DND-41 (cell line): ENCODE measurements at regions not wholly inside any gene's neighbourhood (a gene's known extent, or its start where the extent isn't known, plus 50 kb on each side); places are given as distances from the start of the nearest gene placed in this dataset.

ENCODE experiments used
- ATAC-seq: fragments of 200-7000 bp; cut with Tn5 transposase; 3 replicates; pipeline ENCODE4 v1.9.1; 2021; ENCODE audit warnings: low read depth; ENCODE audit not compliant: insufficient read depth
- DNase-seq: peaks from one replicate; pipeline ENCODE4 v3.0.0-alpha.2; 2020
- H2AFZ ChIP-seq: 2 replicates; pipeline ENCODE4 v1.6.0; 2012; ENCODE audit warnings: low read depth, low read length
- H3K27ac ChIP-seq: 2 replicates; pipeline ENCODE4 v1.5.1; 2012; ENCODE audit warnings: low read length, inconsistent platforms
- H3K27me3 ChIP-seq: fragments of 200-600 bp; sonication (generic); 2 replicates; pipeline ENCODE4 v1.6.0; 2012; ENCODE audit warnings: low read length, mild to moderate bottlenecking, inconsistent platforms; ENCODE audit not compliant: insufficient read depth, poor library complexity
- H3K36me3 ChIP-seq: 2 replicates; pipeline ENCODE4 v1.5.1; 2012; ENCODE audit warnings: low read length, inconsistent platforms; ENCODE audit not compliant: insufficient read depth
- H3K4me1 ChIP-seq: 2 replicates; pipeline ENCODE4 v1.5.1; 2012; ENCODE audit warnings: mild to moderate bottlenecking, low read length; ENCODE audit not compliant: insufficient read depth
- H3K4me2 ChIP-seq: 2 replicates; pipeline ENCODE4 v1.6.0; 2012; ENCODE audit warnings: mild to moderate bottlenecking, moderate library complexity, low read length, inconsistent platforms; ENCODE audit not compliant: insufficient read depth
- H3K4me3 ChIP-seq, 2 experiments: fragments of 200-600 bp in 1 of 2; shearing (Covaris generic) in 1 of 2; 2 replicates each; pipeline ENCODE4 v1.5.1; 2012 to 2016; ENCODE audit warnings: inconsistent platforms in 2 of 2, low read length in 2 of 2, mild to moderate bottlenecking in 2 of 2, low read depth in 1 of 2, moderate library complexity in 1 of 2
- H3K79me2 ChIP-seq: 2 replicates; pipeline ENCODE4 v1.6.0; 2012; ENCODE audit warnings: low read length, inconsistent platforms; ENCODE audit not compliant: insufficient read depth
- H3K9ac ChIP-seq: 2 replicates; pipeline ENCODE4 v1.6.0; 2012; ENCODE audit warnings: low read depth, mild to moderate bottlenecking, inconsistent platforms, low read length, moderate library complexity
- H3K9me3 ChIP-seq: 2 replicates; pipeline ENCODE4 v1.5.1; 2012; ENCODE audit warnings: low read length, moderate library complexity, mild to moderate bottlenecking, inconsistent platforms; ENCODE audit not compliant: insufficient read depth, severe bottlenecking
- H4K20me1 ChIP-seq: 2 replicates; pipeline ENCODE4 v1.6.0; 2012; ENCODE audit warnings: low read length; ENCODE audit not compliant: insufficient read depth
- EZH2 ChIP-seq: IDR thresholded peaks from 3 replicates; pipeline ENCODE4 v1.6.1; 2012; ENCODE audit warnings: borderline replicate concordance, low read depth, mild to moderate bottlenecking, moderate library complexity, low read length, inconsistent platforms; ENCODE audit not compliant: severe bottlenecking
- TF ChIP-seq, protein P1 (sequence below): IDR thresholded peaks from 2 replicates; pipeline ENCODE4 v1.5.1; 2012; ENCODE audit warnings: borderline replicate concordance, low read length, moderate library complexity, mild to moderate bottlenecking; ENCODE audit not compliant: poor library complexity, severe bottlenecking; ENCODE audit errors: extremely low read depth

DNA sequence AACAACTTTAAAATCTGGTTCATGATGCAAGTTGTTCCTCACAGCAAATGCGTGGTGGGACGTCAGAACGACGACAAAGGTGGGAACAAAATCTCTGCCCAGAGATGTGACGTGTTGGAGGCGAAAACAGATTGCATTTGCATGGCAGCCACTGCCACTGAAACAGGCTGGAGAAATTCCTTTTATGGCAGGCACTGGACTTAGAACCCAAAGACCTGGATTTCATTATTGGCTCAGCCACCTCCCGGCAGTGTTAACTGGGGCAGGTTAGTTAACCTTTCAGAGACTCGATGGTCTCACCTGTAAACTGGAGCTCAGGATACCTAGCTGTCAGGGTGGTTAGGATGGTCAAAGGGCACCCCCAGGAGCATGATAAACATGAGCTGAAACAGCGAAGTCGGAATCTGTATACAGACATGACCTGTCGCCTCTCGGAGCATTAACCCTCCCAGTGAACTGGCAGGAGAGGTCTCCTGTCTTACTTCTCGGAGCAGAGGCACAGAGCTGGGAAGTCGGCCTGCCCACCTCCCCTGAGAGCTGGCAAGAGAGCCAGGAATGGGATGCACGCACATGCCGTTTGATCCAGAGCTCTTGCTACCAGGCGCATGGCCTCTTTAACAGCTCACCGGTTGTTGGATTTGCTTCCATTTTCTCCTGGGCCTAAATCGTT is 59.2 kb upstream of the TARBP1 start:
- Histone ChIP-seq H4K20me1 (no peaks in the 10 kb centered on the region), H3K27me3 (no peaks in the 10 kb centered on the region), H3K9me3 (no peaks in the 10 kb centered on the region), H3K79me2 (no peaks in the 10 kb centered on the region), H3K27ac (no peak overlapping the region), H3K4me2 (no peak overlapping the region), H3K36me3 (no peaks in the 10 kb centered on the region), H3K4me3 (no peak overlapping the region), H3K9ac (no peak overlapping the region), H3K4me1 (peaks cover 3% of the 10 kb centered on the region), H2AFZ (no peak overlapping the region)
- TF ChIP-seq EZH2 = no peak
- TF ChIP-seq, protein P1, sequence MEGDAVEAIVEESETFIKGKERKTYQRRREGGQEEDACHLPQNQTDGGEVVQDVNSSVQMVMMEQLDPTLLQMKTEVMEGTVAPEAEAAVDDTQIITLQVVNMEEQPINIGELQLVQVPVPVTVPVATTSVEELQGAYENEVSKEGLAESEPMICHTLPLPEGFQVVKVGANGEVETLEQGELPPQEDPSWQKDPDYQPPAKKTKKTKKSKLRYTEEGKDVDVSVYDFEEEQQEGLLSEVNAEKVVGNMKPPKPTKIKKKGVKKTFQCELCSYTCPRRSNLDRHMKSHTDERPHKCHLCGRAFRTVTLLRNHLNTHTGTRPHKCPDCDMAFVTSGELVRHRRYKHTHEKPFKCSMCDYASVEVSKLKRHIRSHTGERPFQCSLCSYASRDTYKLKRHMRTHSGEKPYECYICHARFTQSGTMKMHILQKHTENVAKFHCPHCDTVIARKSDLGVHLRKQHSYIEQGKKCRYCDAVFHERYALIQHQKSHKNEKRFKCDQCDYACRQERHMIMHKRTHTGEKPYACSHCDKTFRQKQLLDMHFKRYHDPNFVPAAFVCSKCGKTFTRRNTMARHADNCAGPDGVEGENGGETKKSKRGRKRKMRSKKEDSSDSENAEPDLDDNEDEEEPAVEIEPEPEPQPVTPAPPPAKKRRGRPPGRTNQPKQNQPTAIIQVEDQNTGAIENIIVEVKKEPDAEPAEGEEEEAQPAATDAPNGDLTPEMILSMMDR = no peak
- DNase-seq = no peak
- no peak for ATAC-seq

DNA sequence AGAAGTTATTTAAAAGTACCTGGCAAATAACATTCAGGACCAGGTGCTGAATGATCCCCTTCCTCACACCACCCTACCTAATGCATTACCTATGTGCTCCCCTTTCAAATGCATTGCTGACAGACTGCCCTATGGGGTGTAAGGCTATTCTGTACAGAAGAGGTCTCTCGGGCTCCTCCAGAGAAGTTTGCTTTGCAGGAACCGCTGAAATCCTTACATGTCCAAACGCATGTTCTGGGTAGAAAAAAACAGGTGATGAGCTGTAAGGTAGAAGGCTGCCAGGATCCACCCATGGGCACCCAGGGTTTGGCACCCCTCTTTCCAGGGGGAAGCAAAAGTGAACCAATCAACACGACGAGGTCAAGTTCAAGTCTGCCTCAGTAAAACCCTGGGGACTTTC is 58.3 kb upstream of the TARBP1 start:
- H3K27me3 ChIP-seq = no peaks in the 10 kb centered on the region
- no peak overlapping the region for H3K9ac ChIP-seq
- H4K20me1 ChIP-seq = no peaks in the 10 kb centered on the region
- no peaks in the 10 kb centered on the region for H3K36me3 ChIP-seq
- TF ChIP-seq, protein P1 = no peak
- TF ChIP-seq EZH2 = no peak
- H3K4me3 ChIP-seq = no peak overlapping the region
- H2AFZ ChIP-seq = no peak overlapping the region
- DNase-seq = no peak
- H3K79me2 ChIP-seq = no peaks in the 10 kb centered on the region
- H3K27ac ChIP-seq = no peak overlapping the region
- H3K4me2 ChIP-seq = no peak overlapping the region
- ATAC-seq = no peak
- no peaks in the 10 kb centered on the region for H3K4me1 ChIP-seq
- no peaks in the 10 kb centered on the region for H3K9me3 ChIP-seq

DNA sequence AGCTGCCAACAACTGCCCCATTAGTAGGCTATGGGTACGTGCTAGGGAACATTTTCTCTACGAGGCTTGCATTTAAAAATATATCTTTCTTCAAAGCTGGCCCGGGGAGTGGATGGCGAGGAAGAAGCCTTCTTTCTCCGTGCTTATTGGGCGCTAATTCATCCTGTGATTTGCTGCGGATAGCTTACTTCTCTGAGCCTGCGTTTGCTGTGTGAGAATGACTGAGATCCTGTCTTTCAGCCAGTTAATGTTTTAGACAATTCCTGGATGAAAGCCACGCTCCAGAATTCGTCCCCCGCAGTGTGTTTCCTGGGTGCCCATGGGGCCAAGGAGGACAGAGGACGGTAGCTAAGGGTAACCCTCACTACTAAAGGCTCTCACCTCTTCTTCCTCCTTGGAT is 57.8 kb upstream of the TARBP1 start:
- no peak for ATAC-seq
- Histone ChIP-seq H3K9ac (no peak overlapping the region), H3K4me2 (no peak overlapping the region), H3K79me2 (no peaks in the 10 kb centered on the region), H4K20me1 (no peaks in the 10 kb centered on the region), H3K4me1 (no peaks in the 10 kb centered on the region), H3K4me3 (no peak overlapping the region), H3K36me3 (no peaks in the 10 kb centered on the region), H3K27me3 (no peaks in the 10 kb centered on the region), H3K27ac (no peak overlapping the region), H3K9me3 (no peaks in the 10 kb centered on the region), H2AFZ (no peak overlapping the region)
- TF ChIP-seq, protein P1 = no peak
- no peak for TF ChIP-seq EZH2
- DNase-seq = no peak
